ENCODE measurements at regions not wholly inside any gene's neighbourhood (a gene's known extent, or its start where the extent isn't known, plus 50 kb on each side); places are given as distances from the start of the nearest gene placed in this dataset.

DNA sequence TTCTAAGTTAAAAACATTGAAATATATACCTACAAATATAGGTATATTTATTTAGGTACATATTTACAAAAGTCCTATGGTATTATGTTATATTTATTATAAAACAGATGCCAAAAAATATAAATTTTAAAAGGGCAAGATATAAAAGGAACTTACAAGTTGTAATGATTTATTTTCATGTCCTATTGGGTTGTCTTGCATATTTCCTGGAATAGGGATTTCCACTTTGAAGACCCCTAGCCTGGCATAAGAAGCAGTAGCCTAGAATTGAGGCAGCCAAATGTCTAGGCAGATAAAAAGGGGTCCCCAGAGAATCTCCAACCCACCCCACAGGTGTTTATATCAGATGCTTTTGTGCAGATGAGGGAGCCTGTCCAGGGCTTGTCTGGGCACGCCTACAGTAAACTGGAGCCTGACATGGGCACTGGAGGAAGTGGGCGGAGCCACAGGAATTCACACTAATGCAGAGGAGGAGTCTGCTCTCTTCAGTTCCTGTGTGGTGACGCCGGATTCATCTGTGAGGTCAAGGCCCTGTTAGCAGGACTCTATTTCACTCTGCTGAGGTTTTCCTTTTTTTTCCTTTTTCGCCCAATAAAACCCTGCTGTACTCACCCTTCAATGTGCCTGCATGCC, 1088.9 kb upstream of the PIK3C3 start:
- DNase-seq = peak; percentile 1 to 39 (median 2)

DNA sequence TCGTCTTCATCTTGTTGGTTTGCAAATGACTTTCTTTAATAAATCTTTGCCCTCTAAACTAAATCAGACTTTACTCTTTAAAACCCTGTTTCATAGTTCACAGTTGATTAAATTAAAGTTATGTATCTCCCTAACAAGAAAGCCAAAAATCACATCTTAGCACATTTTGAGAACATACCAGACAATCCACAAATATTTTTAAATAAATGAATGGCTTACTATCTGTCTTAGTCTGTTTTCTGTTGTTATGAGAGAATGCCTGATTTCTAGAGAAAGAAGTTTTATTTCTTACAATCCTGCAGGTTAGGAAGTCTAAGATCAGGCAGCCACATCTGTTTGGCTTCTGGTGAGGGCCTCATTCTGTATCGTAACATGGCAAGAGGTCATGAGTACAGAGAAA, 1090.2 kb upstream of the PIK3C3 start:
- DNase-seq = no peak

DNA sequence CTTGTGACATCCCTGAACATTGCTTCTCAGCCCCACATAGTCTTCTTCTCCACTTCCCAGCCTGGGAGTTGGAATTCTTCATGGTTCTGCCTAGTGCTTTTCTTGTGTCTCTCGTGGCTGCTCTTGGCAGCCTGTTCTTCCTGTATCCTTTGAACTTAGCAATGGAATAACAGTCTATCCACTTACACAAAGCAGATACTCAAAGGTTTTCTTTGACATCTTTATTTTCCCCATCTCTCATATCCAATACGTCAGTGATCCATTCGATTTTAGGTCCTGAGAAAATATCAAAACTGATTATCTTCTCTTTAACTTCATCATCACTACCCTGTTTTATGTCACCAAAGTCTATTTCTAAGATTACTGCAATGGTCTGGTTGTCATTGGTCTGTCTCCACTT, 1091.2 kb upstream of the PIK3C3 start:
- no peak for DNase-seq

DNA sequence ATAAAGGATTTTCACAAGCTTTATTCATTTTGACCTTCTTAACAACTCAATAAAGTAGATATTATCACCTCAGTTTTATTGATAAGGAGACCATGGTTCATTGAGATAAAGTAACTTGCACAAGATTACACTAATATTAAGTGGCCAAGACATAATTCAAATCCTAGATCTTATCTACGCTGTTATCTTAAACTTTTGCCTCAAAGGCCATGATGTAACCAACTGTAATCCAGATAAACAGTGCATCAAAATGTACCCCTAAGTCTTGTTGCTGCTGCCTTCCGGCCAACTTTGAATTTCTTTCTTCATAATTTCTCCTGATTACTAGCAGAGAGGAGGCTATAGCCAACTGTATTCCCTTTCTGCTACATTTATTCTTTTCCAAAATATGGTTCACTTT, 1094.8 kb upstream of the PIK3C3 start:
- no peak for DNase-seq

DNA sequence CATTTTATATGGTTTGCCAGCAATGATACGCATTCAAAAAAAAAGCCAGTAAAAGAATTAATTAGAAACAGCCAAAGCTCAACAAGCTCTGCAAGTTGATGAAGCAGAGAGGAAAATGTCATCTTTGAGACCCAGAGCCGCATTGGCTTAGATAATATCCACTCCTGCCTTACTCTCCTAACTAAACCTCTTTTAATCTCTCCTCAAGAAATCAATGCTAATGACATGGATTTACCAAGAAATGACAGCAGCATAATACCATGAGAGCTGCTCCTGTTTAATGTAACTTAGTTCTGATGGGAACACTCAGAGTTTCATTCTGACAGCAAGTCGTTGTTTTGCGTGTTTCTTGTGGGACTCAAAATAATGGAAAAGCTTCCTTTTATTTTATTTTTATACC, 1099.4 kb upstream of the PIK3C3 start:
- DNase-seq = no peak

DNA sequence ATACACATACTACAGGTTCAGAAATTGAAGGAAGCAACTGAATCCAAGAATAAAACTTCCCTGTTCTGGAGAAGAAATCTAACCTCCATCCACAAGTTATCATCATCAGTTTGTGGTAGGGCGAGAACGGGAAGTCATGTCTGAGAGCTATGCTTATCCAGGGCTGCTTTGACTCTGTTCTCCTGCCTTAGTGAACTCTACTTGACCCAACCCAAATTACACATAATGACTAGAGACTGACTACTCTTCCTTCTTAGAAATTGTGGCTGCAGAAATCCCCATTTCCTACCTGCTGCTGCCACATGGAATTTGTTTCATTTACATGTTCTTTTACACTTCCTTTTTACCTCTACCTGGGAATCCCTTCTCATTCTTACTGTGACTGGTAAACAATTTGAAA, 1102.6 kb upstream of the PIK3C3 start:
- no peak for DNase-seq

DNA sequence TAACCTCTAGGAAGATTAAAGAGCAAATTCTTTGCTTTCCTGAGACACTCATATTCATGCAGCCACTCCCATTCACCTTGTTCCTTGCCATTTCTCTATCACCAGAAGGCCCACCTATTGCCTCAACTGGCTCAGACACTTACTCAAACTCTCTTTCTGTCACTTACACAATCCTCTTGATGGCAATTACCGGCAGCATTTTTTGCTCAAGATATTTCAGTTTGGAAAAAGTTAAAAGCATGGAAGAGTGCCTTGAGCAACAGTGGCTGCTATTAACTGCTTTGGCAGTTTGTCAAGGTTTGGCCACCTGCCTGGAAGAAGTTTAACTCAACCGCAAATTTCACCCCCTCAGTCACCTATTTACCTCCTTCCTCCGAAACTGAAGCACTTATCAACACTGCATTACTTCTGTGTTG, 1104.0 kb upstream of the PIK3C3 start:
- DNase-seq = peak in 1 of 3 experiments; percentile 23

DNA sequence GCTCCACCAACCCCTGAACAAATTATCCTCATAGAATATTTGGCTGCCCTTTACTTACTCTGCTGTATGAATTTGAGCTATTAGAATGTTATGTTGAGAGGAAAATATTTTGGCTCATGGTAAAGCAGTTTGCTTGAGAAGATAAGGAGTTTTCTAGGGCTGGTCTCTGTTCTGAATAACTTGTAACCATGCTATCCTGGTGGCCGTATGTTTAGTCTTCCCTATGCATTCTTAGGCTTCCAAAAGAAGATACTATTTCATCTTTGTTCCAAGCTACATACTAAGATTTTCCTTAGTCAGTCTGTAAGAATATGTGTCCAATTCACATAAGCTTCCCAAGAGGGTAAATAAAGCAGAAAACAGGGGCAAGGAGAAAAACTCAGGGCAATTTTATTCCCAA, 1105.1 kb upstream of the PIK3C3 start:
- no peak for DNase-seq

DNA sequence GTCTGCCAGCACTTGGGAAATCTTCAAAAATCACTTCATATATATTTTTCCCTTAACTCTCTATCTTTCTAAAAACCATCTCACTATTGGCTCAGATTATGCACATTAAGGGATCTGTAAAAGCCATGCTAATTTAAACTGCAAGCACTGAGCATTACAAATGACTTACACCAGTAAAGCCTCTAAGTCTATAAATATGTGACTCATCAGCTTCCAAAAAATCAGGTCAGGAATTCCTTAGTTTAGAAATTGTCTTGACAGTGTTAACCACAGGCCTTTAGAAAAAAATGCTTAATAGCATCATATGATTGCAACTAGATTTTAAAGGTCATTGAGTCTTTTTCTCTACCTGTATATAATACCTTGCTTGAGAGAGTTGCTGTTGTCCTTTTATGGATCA, 1113.6 kb upstream of the PIK3C3 start:
- DNase-seq = no peak

DNA sequence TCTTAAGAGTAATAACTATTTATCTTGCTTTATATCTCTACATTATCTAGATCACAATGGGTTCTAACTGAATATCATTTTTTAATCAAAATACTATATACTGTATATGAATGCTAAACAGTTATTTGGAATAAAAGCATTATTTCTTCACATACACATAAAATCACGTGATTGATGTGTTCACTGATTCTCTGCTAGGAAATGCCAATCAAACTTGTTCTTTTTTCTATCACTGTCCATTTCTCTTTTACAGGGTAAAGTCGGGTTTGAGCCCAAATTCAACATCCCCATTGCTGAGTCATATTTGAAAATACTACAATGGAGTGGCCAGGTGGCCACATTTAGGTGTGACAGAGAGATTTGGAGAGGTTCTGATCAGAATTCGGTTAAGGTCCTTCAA, 1114.0 kb upstream of the PIK3C3 start:
- no peak for DNase-seq

DNA sequence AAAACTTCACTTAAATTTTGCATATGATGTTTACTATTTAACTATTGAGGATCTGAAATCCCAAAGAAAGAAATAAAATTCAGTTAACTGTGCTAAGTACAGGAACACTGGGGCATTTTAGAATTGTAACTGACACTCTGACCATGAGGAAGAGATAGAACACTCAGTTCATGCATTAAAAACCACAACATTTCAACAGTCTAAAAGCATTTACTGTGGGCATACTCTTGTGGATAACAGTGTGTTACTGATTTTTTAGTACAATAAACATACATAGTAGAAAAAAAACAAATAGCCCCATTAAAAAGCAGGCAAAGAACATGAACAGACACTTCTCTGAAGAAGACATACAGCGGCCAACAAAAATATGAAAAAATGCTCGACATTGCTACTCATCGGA, 1122.7 kb upstream of the PIK3C3 start:
- DNase-seq = no peak

DNA sequence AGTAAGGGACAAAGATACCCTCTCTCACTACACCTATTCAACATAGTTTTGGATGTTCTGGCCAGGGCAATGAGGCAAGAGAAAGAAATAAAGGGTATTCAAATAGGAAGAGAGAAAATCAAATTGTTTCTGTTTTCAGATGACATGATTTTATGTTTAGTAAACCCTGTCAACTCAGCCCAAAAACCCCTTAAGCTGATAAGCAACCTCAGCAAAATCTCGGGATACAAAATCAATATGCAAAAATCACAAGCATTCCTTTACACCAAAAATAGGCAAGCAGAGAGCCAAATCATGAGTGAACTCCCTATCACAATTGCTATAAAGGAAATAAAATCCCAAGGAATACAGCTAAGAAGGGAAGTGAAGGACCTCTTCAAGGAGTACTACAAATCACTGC, 1130.7 kb upstream of the PIK3C3 start:
- no peak for DNase-seq

DNA sequence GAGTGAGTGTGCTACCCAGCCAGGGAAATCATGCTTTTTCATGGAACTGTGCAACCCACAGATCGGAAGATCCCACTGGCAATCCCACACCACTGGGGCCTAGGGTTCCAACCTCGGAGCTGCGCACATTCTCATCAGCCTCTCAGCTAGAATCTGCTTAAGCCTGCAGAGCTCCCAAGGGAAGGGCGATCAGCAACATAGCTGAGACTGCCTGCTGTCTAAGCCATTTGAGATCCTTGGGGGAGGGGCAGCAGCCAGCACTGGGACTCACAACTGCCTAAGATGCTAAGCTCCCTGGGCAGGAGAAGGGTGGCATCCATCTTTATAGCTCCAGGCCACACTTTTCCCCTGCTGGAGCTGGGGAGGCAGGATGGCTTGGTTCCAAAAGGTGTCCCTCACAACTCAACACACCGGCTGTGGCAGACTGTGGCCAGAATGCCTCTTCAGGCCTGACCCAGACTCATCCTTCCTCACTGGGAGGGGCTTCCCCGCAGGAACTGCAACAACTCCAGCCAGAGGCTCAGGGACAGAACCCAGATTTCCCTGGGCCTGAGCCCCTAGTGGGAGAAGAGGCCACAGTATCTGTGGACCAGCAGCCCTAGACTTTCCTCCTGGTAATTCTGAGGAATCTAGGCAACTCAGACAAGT, 1133.3 kb upstream of the PIK3C3 start:
- no peak for DNase-seq

DNA sequence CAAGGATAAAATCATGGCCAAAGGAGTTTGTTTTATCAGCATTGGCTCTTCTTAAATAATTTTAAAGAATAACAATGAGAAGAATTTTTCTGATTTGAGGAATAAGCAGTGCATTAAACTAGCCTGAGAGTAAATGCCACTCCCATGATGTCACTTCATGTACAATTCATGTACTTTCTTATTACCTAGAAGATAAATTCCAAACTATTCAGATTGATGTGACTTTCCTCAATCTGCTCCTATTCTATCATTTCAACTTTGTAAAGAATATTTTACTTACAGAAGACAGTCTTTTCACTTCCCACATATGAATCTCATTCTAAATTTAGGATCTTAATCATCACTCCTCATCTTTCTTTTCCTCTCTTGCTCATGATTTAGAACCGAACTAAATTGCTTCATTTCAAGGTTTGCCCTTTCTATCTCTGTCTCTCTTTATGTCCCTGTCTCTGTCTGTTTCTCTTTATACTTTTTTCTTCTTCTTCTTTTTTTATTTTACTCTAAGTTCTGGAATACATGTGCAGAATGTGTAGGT, 1142.0 kb upstream of the PIK3C3 start:
- DNase-seq = no peak

DNA sequence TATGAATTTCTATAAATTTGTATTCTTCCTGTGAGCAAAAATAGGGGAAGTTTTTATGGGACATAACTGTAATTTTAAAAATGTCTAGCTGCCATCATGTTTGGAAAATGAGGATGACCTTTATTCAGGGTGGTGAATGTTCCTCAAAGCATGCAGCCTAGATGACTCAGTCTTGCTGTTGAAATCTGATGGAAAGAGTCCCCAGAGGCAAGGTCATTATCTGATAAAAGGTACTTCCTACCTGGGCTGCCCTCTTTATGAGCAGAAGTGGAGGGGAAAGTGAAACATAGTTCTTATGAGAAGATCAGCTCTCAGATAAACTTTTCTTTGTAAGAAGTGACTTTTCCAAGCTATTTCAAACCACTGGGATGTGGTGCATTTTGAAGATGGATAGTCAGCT, 1144.7 kb upstream of the PIK3C3 start:
- no peak for DNase-seq

DNA sequence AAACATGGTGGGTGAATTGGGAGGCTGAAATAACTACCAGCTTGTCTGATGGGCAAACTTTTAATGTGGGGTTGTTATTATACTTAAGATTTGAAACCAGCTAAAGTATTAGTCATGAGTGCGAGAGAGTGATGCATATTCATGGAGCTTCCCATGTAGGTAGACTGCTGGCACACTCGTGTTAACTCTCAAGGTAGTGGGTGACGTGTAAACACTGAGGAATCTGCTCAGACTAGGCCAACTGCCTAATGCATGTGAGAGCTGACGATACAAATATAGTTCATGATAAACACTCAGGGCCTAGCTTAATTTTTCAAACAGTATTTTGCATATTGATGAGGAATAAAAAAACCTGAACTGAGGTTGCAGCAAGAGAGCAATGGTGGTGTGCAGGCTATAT, 1165.7 kb upstream of the PIK3C3 start:
- no peak for DNase-seq

DNA sequence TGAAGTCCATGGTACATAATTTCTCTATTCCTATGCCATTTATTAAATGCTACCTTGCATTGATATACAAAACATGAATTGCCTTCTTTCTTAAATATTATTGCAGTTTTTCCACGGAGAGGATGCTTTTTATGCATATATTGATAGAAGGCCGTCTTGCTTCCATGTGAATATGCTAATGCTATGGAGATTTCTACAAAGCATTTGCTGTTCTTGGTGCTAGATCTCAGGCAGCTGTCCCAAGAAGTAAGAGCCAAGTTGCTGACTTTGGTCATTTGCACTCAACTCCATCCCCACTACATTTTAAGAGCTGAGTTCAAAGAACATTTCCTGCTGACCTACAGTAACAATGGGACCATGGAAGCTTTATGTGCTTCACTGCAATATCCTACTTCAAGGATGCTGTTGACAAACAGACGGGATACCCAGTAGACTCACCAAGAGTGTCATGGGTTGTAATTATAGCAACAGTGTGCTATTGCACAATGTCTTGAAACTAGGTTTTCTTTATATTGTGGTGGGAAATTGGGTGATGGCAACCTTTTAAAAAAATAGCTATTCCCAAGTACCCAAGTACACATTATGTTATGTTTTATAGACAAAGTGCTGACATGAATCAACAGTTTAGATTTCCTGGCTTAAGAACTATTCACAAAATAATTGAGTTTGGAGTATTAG, 1172.4 kb upstream of the PIK3C3 start:
- DNase-seq = no peak

DNA sequence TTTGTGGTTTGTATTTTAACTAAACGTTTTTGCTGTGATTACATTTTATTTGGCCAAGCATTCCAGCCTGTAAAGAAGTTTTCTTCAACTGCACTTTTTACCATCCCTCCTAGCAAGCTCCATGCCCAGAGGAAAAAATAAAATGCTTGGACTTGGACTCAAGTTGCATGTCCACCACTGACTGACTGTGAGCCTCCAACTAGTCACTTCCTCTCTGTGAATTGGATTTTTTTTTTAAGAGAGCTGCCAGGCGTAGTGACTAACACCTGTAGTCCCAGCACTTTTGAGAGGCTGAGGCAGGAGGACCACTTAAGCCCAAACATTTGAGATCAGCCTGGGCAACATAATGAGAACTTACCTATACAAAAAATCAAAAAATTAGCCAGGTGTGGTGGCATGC, 1185.2 kb upstream of the PIK3C3 start:
- DNase-seq = no peak

DNA sequence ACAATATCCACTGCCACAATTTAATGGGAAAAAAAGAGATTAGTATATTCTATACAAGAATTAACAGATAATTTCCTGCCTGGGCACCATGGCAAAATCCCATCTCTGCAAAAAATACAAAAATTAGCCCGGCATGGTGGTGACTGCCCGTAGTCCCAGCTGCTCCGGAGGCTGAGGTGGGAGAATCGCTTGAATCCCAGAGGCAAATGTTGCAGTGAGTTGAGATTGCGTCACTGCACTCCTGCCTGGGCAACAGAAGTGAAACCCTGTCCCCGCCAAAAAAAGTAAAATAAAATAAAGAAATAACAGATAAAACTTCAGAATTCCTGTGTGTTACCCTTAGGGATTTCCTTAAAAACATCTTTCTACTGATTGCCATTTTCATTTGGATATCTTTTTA, 1194.8 kb upstream of the PIK3C3 start:
- DNase-seq = no peak

DNA sequence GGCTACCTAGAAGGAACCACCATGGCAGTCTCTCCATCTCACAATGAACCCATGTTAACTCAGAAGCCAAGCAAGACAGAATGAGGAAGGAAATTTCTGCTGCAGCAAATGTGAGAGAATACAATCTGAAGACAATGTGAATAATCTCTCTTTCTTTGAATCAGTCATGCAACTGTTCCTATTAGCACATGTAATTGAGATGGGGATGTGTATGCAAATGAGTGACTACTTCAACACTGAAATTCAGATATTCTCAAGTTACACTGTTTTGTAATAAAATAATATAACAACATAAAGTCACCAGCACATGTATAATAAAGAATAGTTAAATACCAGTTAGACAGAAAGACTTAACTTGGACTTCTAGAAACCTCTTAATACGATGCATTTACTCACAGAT, 1200.6 kb upstream of the PIK3C3 start:
- DNase-seq = no peak

DNA sequence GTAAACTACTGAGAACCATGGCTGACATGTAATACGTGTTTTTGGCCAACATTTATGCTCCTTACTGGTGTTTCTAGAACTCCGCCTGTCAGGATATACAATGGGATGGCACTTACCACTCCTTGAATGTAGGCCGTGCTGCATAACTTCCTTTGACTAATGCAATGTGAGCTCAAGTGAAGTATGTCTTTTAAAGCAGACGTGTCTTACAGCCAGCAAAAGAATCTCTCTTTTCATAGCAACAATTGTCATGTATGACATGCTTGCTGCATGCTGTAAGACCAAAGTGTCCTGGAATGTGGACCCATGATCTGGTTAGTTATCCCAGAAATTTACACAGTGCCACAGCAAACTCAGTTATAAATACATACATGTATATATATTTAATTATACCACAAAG, 1202.7 kb upstream of the PIK3C3 start:
- no peak for DNase-seq

DNA sequence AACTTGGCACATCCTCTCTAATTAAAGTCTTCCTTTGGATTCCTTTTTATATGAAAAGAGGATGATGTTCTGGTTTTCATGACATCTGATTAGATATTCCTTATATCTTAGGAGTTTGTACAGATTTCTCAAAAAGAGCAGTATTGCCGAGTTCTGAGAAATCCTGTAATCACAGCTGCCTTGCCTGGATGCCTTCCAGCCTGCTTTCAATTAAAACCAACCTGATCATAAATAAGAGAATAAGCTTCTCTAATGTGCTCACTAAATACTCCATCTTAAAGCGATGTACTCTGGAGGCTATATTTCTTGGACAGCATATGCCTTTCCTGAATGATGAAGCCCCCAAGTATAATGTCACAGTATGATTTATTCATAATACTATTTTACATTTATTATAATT, 1203.8 kb upstream of the PIK3C3 start:
- no peak for DNase-seq

DNA sequence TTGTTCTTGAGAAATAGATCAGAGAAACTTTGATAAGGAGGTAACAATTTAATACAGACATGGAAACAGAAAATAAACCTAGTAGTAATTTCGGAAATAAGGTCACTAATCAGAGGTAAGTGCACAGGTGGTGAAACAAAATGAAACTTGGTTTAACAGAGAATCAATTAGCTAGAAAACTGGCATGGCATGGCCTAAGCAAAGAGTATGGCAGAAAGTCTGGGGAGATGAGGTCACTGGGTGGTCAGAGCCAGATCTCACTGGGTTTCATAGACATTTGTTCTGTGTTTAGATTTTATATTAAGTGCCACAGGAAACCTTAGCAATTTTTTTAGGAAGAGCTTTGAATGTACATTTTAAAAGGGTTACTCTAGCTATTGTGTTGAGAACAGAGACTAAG, 1216.0 kb upstream of the PIK3C3 start:
- DNase-seq = no peak

DNA sequence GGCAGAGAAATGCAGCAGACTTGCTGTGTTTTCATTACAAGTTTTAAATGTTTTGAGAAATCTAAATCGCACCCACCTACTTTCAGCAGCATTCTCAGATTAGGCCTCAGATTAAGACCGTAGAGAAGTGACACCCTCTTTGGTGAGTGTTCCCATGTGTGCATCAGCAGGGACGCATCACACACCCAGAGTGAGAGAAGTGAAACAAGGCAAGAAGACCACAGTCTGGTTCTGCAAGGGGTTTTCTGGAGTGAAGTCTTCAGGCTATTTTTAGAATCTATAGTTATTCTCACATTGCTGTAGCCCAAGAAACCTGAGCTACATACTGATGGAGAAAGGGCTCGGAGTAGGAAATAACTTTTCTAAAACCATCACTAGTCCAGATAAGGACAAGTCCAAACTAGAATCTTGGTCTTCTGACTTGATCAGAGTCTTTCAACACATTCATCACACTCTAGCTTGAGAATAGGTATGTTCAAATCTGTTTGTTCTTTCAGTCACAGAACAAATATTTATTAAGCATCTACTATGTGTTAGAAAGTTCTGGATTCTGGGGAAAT, 1216.6 kb upstream of the PIK3C3 start:
- DNase-seq = peak in 1 of 3 experiments; percentile 31

All from NCI-H1417 (cell line).